HG02973 (cell line): ENCODE measurements at regions not wholly inside any gene's neighbourhood (a gene's known extent, or its start where the extent isn't known, plus 50 kb on each side); places are given as distances from the start of the nearest gene placed in this dataset.

Experiments used
- ATAC-seq: cut with Tn5 transposase; IDR thresholded peaks from one replicate; pipeline ENCODE4 v1.9.1; 2021; ENCODE audit warnings: moderate library complexity; ENCODE audit not compliant: unreplicated experiment

GRCh38 chr4:96755569-96756484 lies 915.9 kb downstream of the PDHA2 start:
- no peak for ATAC-seq

GRCh38 chr4:96756584-96756983 lies 916.7 kb downstream of the PDHA2 start:
- ATAC-seq = no peak

GRCh38 chr4:96763546-96763945 lies 923.7 kb downstream of the PDHA2 start:
- ATAC-seq = no peak

GRCh38 chr4:96766359-96766758 lies 926.5 kb downstream of the PDHA2 start:
- ATAC-seq = no peak

DNA sequence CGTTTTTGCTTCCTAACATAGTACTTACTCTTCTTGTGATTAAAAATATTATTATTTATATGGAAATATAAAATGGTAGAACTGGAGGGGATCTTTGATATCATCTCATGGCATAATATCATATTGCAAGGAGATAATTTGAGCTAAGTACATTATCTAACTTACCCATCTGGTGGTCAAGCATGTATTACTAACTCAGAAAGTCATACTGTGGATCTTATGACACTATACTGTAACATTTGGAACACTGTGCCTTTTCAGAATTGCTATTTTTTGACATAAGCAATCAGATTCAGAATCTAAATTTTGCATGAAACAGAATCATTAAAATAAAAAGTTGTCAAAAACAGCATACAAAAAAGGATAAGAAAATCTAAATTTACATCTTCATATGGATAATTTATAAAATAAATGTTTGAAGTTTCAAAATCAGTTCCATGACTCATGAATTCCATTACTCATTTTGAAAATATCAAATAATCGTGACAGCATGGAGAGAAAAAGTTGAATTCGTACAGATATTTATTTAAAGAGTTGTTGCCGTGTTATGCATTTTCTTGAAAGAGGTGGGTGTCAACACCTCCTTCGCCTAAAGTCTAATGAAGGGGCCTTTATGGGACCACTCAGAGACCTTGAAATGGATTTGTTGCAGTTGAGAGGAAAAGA lies 928.1 kb downstream of the PDHA2 start:
- no peak for ATAC-seq

DNA sequence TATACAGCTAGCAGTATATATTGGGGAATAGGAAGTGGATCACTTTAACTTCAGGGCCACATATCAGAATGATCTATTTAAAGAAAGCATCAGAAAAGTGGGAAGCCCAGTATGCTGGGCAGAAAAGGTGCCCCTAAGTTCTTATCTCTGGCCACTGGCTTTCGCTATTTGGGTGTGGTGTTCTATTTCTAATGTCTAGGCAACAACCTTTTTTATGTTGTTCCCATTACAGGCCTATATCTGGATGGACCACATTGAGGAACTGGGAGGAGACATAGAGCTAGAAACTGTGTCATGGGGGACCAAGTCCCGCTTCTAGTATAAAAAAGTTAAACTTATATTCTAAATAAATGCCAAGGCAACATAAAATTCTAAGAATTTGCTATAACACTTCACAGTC lies 935.6 kb downstream of the PDHA2 start:
- ATAC-seq = no peak

DNA sequence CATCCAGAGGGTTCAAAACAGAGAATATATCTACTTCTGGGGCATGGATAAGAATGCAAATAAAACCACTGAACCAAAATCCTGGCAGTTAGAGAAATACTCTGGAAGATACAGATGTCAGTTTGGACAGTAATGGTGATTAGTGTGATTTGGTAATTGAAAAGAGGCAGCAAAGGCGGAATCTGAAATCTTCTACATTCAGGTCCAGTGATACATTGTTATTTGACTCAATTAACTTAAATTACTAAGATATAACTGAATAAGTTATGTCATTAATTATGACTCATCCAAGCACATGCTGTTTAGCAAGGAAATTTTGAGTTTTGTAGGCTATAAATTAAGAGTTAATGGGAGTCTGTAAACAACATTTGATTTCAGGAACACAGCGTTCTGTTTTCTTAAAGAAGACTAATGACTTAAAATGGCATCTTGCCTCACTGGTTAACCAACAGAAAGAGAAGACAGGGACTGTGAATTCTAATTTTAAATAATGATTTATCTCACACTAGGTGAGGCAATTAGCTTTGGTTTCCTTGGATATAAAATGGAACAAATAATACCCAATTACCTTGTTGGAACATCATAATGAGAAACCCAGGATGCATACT lies 937.1 kb downstream of the PDHA2 start:
- no peak for ATAC-seq

- ATAC-seq = no peak
Measured at GRCh38 chr4:96784336-96784735, 944.4 kb downstream of the PDHA2 start.

- no peak for ATAC-seq
Measured at GRCh38 chr4:96786306-96786705, 946.4 kb downstream of the PDHA2 start.

DNA sequence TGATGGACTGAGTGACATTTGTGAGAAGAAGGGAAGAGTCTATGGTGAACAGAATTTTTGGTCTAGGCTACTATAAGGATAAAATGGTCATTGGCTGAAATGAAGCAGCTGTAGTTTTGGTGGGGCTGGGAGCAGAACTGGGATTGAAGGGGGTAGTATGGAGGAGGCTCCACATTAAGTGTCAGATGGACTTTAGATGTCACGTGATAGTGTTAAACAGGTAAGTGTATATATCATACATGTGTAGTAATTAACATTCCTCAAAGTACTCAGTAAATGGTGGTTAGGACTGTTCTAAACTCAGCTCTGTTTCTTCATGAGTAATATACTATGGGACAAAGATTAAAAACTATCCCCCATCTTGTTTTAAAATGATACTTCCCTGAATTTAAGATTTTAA lies 947.9 kb downstream of the PDHA2 start:
- ATAC-seq = no peak

- ATAC-seq = no peak
Measured at GRCh38 chr4:96809563-96809962, 969.7 kb downstream of the PDHA2 start.

GRCh38 chr4:96827086-96827485 lies 987.2 kb downstream of the PDHA2 start:
- ATAC-seq = no peak

DNA sequence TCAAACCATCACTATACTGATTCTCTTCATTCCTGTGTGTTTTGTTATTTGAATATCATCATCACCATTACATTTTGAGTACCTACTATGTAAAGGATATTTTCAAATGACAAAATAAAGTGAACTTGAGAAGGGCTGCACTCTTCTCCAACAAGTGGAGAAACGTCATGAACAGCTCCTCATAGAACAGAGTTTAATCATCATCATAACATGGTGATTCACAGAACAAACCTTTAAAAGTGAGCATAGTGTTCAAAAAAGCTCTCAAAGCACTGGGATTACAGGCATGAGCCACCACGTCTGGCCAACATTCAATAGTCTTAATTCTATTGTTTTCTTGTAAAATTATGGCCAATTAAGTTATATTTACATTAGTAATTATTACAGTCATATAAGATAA lies 993.9 kb downstream of the PDHA2 start:
- ATAC-seq = no peak

DNA sequence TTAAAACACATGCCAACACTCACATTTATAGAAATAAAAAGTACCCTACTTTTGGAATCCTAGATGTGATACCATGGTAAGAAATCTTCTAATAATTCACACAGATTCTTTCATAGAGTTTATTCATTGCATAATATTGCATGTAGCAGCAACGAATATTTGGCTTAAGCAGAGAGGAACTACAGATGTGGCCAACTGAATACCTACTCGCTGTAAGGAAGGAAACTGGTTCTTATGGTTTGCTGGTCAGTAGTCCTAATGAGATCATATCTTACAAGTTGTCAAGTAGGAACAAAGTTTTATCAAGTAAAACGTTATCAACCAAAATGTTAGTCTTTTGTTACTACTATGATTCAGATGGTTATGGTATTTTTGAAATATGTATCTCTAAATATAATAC lies 996.1 kb downstream of the PDHA2 start:
- no peak for ATAC-seq

- no peak for ATAC-seq
Measured at GRCh38 chr4:96839441-96839840, 999.5 kb downstream of the PDHA2 start.

GRCh38 chr4:96841801-96842200 lies 1001.9 kb downstream of the PDHA2 start:
- ATAC-seq = no peak

- ATAC-seq = no peak
Measured at GRCh38 chr4:96844858-96845490, 1005.1 kb downstream of the PDHA2 start.

- ATAC-seq = no peak
Measured at GRCh38 chr4:96845819-96846218, 1005.9 kb downstream of the PDHA2 start.

DNA sequence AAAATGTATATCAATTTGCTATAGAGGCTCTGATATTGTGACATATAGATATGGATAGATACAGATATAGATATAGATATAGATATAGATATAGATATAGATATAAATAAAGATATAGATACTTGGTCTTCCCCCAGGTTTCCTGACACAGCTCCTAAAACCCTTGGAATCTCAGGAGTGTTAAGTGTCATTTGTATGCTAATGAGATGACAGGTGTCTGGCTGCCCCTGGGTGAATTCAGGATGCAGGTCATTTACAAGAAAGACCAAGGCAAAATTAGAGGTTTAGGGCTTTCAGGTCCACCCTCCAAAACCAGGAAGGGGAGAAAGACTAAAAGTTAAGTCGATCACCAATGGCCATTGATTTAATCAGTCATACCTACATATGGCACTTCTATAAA lies 1034.8 kb downstream of the PDHA2 start:
- ATAC-seq = no peak

- no peak for ATAC-seq
Measured at GRCh38 chr4:96879527-96879926, 1039.6 kb downstream of the PDHA2 start.

DNA sequence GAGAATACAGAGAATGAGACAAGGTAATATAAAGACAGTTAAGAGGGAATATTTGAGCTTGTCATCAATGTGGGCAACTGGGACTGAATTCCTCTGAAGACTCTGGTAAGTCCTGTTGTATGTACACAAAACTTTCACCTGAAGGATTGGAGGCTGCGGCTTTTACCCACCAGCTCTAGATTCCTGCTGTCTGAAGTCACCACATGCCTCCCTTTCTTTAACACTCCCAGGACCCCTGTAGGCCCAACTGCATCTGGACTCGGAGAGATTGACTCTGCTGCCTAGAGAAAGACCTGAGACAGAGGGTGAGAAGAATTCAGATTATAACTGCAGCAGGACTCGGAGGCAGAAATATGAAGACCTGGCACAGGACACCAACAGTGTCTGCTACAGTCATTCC lies 1048.0 kb downstream of the PDHA2 start:
- ATAC-seq = no peak
